ENCODE measurements at regions not wholly inside any gene's neighbourhood (a gene's known extent, or its start where the extent isn't known, plus 50 kb on each side); places are given as distances from the start of the nearest gene placed in this dataset.

DNA sequence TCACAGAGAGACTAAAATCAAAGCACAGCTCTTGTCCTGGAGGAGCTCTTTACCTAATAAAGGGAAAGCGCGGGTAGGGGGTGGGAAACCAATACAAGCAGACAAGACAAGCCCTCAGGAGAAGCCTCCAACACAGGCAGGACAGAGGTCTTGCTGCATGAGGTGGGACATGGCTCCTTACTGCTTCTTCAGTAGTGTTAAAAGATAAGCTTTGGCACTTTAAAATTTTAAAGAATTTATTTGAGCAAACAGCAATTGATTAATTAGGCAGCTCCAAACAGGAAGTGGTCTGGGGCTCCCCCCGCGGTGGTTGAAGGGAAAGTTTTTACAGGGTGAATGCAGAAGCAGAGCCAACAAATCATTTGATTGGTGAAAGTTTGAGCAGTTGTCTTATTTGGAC is 50.3 kb upstream of the MACC1 start:
- Histone ChIP-seq H3K27ac (ENCODE audit: low read depth) (peak overlapping the region; percentile 73; the same call in 1 of the 2 replicates), H3F3A (replicated peaks; ENCODE audit: low read depth) (no peaks in the 10 kb centered on the region), H4K20me1 (replicated peaks; ENCODE audit: insufficient read depth) (no peaks in the 10 kb centered on the region), H2AFZ (peak overlapping the region; percentile 98), H3K4me2 (peak overlapping the region; percentile 9; the same call in 1 of the 2 replicates), H3K27me3 (ENCODE audit: insufficient read depth) (no peaks in the 10 kb centered on the region), H3K36me3 (ENCODE audit: insufficient read depth) (no peaks in the 10 kb centered on the region), H3K4me1 (ENCODE audit: insufficient read depth) (peaks cover 11% of the 10 kb centered on the region; the same call in 1 of the 2 replicates), H3K9me2 (ENCODE audit: insufficient read depth) (no peaks in the 10 kb centered on the region), H3K79me2 (replicated peaks; ENCODE audit: insufficient read depth) (no peaks in the 10 kb centered on the region), H3K4me3 (no peak overlapping the region)
- Mint-ChIP-seq H3K36me3 (ENCODE audit: low read depth) (no peaks in the 10 kb centered on the region), H3K9me3 (no peaks in the 10 kb centered on the region), H3K4me1 (peaks cover 13% of the 10 kb centered on the region; the same call in 2 of the 3 replicates), H3K27ac (peak overlapping the region; percentile 75), H3K4me3 (no peak overlapping the region), H3K27me3 (ENCODE audit: insufficient read depth, low read depth, poor library complexity) (peaks cover 7% of the 10 kb centered on the region)
- DNase-seq (ENCODE audit: low spot score) (peak; percentile 59), ATAC-seq (peak; percentile 94)
- TF ChIP-seq, protein P1, sequence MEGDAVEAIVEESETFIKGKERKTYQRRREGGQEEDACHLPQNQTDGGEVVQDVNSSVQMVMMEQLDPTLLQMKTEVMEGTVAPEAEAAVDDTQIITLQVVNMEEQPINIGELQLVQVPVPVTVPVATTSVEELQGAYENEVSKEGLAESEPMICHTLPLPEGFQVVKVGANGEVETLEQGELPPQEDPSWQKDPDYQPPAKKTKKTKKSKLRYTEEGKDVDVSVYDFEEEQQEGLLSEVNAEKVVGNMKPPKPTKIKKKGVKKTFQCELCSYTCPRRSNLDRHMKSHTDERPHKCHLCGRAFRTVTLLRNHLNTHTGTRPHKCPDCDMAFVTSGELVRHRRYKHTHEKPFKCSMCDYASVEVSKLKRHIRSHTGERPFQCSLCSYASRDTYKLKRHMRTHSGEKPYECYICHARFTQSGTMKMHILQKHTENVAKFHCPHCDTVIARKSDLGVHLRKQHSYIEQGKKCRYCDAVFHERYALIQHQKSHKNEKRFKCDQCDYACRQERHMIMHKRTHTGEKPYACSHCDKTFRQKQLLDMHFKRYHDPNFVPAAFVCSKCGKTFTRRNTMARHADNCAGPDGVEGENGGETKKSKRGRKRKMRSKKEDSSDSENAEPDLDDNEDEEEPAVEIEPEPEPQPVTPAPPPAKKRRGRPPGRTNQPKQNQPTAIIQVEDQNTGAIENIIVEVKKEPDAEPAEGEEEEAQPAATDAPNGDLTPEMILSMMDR (conservative IDR thresholded peaks at IDR 0.05; ENCODE audit: low read depth in 2 of 2) = peak; percentile 26 to 43; a peak in 3 of 4 replicates
- no peak for TF ChIP-seq EZH2phosphoT487 (IDR thresholded peaks at IDR 0.05; ENCODE audit: unreplicated experiment)
- TF ChIP-seq, protein P2, sequence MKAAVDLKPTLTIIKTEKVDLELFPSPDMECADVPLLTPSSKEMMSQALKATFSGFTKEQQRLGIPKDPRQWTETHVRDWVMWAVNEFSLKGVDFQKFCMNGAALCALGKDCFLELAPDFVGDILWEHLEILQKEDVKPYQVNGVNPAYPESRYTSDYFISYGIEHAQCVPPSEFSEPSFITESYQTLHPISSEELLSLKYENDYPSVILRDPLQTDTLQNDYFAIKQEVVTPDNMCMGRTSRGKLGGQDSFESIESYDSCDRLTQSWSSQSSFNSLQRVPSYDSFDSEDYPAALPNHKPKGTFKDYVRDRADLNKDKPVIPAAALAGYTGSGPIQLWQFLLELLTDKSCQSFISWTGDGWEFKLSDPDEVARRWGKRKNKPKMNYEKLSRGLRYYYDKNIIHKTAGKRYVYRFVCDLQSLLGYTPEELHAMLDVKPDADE (IDR thresholded peaks at IDR 0.05) = no peak

DNA sequence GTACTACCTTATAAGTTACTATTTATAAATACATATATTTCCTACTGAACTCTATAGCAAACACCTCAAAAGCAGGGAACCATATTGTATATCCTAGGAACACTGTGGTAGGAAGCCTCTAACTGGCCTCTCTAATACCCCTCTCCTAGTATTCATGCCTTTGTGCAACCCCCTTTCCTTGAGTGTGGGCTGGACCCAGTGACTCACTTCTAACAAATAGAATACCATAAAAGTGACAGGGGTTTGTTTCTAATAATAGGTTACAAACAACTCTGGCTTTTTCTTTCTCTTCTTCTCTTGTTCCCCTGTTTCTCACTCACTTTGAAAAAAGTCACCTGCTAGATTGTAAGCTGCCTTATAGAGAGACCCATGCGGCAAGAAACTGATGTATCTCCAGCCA is 51.6 kb upstream of the MACC1 start:
- Histone ChIP-seq H3K79me2 (replicated peaks; ENCODE audit: insufficient read depth) (no peaks in the 10 kb centered on the region), H3K36me3 (ENCODE audit: insufficient read depth) (no peaks in the 10 kb centered on the region), H3K4me2 (no peak overlapping the region), H4K20me1 (replicated peaks; ENCODE audit: insufficient read depth) (no peaks in the 10 kb centered on the region), H2AFZ (no peak overlapping the region), H3K27me3 (ENCODE audit: insufficient read depth) (no peaks in the 10 kb centered on the region), H3K9me2 (ENCODE audit: insufficient read depth) (no peaks in the 10 kb centered on the region; the same call in 1 of the 2 replicates), H3K27ac (ENCODE audit: low read depth) (no peak overlapping the region), H3F3A (replicated peaks; ENCODE audit: low read depth) (no peaks in the 10 kb centered on the region), H3K4me3 (no peak overlapping the region), H3K4me1 (ENCODE audit: insufficient read depth) (peaks cover 11% of the 10 kb centered on the region; the same call in 1 of the 2 replicates)
- ATAC-seq (no peak), DNase-seq (ENCODE audit: low spot score) (no peak)
- peaks cover 13% of the 10 kb centered on the region; the same call in 2 of the 3 replicates for H3K4me1 Mint-ChIP-seq
- H3K36me3 Mint-ChIP-seq (ENCODE audit: low read depth) = no peaks in the 10 kb centered on the region
- no peak for TF ChIP-seq EZH2 (IDR thresholded peaks at IDR 0.05; ENCODE audit: low read depth, unreplicated experiment)
- H3K4me3 Mint-ChIP-seq = no peak overlapping the region
- H3K27me3 Mint-ChIP-seq (ENCODE audit: insufficient read depth, low read depth, poor library complexity) = peaks cover 7% of the 10 kb centered on the region
- no peak overlapping the region for H3K27ac Mint-ChIP-seq
- H3K9me3 Mint-ChIP-seq = no peaks in the 10 kb centered on the region

DNA sequence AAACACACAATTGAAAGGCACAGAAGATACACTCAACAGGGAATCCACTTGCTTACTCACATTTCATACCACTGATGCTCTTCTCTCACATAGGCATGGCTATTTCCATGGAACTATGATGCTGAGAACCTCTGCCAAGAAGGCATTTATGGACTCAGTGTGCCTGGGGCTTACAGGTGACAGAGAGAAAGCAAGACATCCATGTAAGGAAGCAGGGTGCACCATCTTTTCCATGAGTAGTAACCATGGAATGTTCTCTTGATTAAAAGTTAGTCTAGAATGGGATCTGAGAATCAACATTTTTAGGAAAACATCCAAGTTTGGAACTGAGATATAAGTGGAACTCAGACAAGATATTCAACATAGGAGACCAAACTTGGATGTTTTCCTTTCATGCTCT is 52.5 kb upstream of the MACC1 start:
- Histone ChIP-seq H3K27me3 (ENCODE audit: insufficient read depth) (no peaks in the 10 kb centered on the region), H3K36me3 (ENCODE audit: insufficient read depth) (no peaks in the 10 kb centered on the region), H3F3A (replicated peaks; ENCODE audit: low read depth) (no peaks in the 10 kb centered on the region), H3K27ac (ENCODE audit: low read depth) (no peak overlapping the region), H3K9me2 (ENCODE audit: insufficient read depth) (no peaks in the 10 kb centered on the region; the same call in 1 of the 2 replicates), H2AFZ (no peak overlapping the region), H3K4me1 (ENCODE audit: insufficient read depth) (peaks cover 6% of the 10 kb centered on the region; the same call in 1 of the 2 replicates), H3K4me2 (no peak overlapping the region), H4K20me1 (replicated peaks; ENCODE audit: insufficient read depth) (no peaks in the 10 kb centered on the region), H3K79me2 (replicated peaks; ENCODE audit: insufficient read depth) (no peaks in the 10 kb centered on the region), H3K4me3 (no peak overlapping the region)
- H3K36me3 Mint-ChIP-seq (ENCODE audit: low read depth) = no peaks in the 10 kb centered on the region
- no peak overlapping the region for H3K27ac Mint-ChIP-seq
- no peak overlapping the region for H3K4me3 Mint-ChIP-seq
- TF ChIP-seq JUNB (IDR thresholded peaks at IDR 0.05; ENCODE audit: unreplicated experiment) = no peak
- TF ChIP-seq POLR2AphosphoS5 (IDR thresholded peaks at IDR 0.05; ENCODE audit: low read depth) = no peak
- TF ChIP-seq, protein P2 (IDR thresholded peaks at IDR 0.05) = no peak
- TF ChIP-seq STAT1 (IDR thresholded peaks at IDR 0.05; ENCODE audit: unreplicated experiment) = no peak
- TF ChIP-seq EZH2 (IDR thresholded peaks at IDR 0.05; ENCODE audit: low read depth, unreplicated experiment) = no peak
- TF ChIP-seq, protein P3, sequence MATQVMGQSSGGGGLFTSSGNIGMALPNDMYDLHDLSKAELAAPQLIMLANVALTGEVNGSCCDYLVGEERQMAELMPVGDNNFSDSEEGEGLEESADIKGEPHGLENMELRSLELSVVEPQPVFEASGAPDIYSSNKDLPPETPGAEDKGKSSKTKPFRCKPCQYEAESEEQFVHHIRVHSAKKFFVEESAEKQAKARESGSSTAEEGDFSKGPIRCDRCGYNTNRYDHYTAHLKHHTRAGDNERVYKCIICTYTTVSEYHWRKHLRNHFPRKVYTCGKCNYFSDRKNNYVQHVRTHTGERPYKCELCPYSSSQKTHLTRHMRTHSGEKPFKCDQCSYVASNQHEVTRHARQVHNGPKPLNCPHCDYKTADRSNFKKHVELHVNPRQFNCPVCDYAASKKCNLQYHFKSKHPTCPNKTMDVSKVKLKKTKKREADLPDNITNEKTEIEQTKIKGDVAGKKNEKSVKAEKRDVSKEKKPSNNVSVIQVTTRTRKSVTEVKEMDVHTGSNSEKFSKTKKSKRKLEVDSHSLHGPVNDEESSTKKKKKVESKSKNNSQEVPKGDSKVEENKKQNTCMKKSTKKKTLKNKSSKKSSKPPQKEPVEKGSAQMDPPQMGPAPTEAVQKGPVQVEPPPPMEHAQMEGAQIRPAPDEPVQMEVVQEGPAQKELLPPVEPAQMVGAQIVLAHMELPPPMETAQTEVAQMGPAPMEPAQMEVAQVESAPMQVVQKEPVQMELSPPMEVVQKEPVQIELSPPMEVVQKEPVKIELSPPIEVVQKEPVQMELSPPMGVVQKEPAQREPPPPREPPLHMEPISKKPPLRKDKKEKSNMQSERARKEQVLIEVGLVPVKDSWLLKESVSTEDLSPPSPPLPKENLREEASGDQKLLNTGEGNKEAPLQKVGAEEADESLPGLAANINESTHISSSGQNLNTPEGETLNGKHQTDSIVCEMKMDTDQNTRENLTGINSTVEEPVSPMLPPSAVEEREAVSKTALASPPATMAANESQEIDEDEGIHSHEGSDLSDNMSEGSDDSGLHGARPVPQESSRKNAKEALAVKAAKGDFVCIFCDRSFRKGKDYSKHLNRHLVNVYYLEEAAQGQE (IDR thresholded peaks at IDR 0.05; ENCODE audit: unreplicated experiment) = no peak
- TF ChIP-seq ZNF114 (CRISPR knock-in tag; IDR thresholded peaks at IDR 0.05) = no peak
- no peak for TF ChIP-seq NANOG (IDR thresholded peaks at IDR 0.05; ENCODE audit: borderline replicate concordance)
- ATAC-seq (no peak), DNase-seq (ENCODE audit: low spot score) (no peak)
- peaks cover 7% of the 10 kb centered on the region for H3K27me3 Mint-ChIP-seq (ENCODE audit: insufficient read depth, low read depth, poor library complexity)
- H3K4me1 Mint-ChIP-seq = peaks cover 10% of the 10 kb centered on the region; the same call in 2 of the 3 replicates
- H3K9me3 Mint-ChIP-seq = no peaks in the 10 kb centered on the region
